ENCODE measurements at regions not wholly inside any gene's neighbourhood (a gene's known extent, or its start where the extent isn't known, plus 50 kb on each side); places are given as distances from the start of the nearest gene placed in this dataset.

- DNase-seq (ENCODE audit: low read depth): no peak
Measured at GRCh38 chr20:50286174-50286511, 95.5 kb downstream of the CEBPB start.

GRCh38 chr20:50286609-50287008, 96.0 kb downstream of the CEBPB start:
- DNase-seq (ENCODE audit: low read depth): peak; percentile 89

GRCh38 chr20:50287512-50287911, 96.9 kb downstream of the CEBPB start:
- no peak for DNase-seq (ENCODE audit: low read depth)

GRCh38 chr20:50288128-50288623, 97.5 kb downstream of the CEBPB start:
- DNase-seq (ENCODE audit: low read depth): no peak

DNA sequence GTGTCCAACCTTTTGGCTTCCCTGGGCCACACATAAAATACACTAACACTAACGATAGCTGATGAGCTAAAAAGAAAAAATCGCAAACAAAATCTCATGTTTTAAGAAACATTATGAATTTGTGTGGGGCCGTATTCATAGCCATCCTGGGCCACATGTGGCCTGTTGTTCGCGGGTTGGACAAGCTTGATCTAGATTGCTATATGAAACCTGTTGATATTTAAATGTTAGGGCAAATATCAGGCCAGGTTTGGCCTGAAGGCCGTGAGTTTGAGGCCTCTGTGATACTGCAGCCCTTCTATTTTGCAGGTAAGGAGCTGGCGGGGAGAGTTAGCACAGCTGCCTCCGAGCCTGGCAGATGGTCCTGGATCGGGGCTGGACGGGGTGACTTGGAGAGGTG, 99.0 kb downstream of the CEBPB start:
- no peak for DNase-seq (ENCODE audit: low read depth)

DNA sequence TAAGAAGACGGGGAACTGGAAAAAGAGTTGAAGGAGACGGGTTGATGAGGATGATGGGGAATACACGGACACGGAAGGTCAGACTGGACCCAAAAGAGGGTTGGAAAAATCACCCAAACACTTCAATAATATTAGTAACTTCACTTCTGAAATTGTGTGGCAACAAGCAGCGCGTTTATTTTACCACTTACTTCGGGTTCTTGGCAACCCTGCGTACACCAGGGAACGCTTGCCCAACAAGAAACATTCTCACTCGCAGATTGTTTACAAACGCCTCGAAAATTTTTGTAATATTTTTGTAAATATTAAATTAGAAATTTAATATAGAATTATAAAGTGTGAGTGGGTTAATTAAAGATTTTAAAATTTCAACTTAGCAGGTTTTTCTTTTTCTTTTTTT, 99.5 kb downstream of the CEBPB start:
- DNase-seq (ENCODE audit: low read depth): no peak

GRCh38 chr20:50290808-50291207, 100.2 kb downstream of the CEBPB start:
- no peak for DNase-seq (ENCODE audit: low read depth)

GRCh38 chr20:50291254-50292078, 100.8 kb downstream of the CEBPB start:
- DNase-seq (ENCODE audit: low read depth): no peak

- DNase-seq (ENCODE audit: low read depth): no peak
Measured at GRCh38 chr20:50292079-50292590, 101.5 kb downstream of the CEBPB start.

DNA sequence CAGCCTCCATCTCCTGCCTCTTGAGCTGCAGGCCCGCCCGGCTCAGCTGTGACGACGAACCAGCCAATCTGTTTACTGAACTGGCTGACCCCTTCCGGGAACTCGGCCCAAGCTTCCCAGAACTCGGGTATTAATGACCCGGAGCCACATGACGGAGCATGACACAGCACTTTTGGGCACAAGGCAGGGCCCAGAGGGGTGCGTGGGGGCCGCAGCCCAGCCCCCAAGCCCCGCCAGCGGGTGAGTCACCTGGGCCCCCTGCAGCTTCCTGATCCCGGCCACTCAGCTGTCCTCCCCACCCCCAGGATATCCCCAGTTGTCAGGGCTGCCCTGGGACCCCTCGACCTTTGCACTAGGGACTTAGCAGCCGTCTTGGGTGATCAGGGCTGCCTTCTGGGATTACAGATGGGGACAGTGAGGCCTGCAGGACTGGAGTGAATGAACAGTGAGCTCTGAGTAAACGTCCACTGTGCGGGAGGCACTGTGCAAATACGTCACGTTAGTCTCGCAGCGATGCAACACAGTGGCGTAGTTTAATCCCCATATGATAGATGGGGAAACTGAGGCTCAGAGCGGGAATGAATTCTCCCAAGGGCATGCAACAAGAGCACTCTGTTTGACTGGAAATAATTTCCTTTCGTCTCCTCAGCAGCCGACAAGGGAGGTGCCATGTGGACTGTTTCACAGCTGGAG, 102.1 kb downstream of the CEBPB start:
- peak; percentile 92 for DNase-seq (ENCODE audit: low read depth)

DNA sequence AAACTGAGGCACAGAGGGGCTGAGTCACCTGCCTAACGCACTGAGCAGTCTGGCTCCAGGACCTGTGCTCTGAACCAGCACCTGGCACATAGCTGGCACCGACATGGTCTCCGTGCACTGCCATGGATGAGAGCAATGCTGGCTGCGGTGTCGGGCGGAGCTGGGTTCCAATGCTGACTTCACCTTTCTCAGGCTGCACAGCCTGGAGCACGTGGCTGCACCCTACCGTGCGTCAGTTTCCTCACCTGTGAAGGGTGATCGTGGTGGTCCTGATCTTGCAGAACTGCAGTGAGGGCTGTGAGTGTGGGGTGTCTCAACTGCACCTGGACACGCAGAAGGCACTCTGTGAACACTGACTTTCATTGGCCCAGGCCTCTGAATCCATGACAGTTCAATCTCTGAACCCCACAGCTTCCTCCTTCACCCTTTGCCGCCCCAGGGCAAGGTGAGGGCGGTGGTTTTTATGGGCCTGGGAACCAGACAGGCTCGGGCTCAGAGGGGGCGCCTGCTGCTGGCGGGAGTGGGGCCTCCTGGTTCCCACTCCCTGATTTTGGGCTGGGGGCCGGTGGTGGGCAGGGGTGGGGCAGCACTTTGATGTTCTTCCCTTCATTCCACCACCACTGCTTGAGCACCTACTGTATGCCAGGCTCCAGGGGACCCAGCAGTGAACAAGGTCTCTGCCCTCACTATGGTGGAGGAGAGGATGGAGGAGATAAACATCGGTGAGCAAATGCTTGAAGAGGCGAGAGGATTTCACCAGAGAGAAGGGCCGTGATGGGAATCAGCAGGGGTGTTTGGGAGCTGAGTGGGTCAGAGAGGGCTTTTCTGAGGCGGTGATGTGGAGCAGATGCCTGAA, 102.9 kb downstream of the CEBPB start:
- DNase-seq (ENCODE audit: low read depth): no peak

GRCh38 chr20:50294164-50295088, 103.8 kb downstream of the CEBPB start:
- no peak for DNase-seq (ENCODE audit: low read depth)

- no peak for DNase-seq (ENCODE audit: low read depth)
Measured at GRCh38 chr20:50295345-50295744, 104.7 kb downstream of the CEBPB start.

- DNase-seq (ENCODE audit: low read depth): no peak
Measured at GRCh38 chr20:50295762-50296449, 105.3 kb downstream of the CEBPB start.

GRCh38 chr20:50296450-50297375, 106.1 kb downstream of the CEBPB start:
- no peak for DNase-seq (ENCODE audit: low read depth)

- no peak for DNase-seq (ENCODE audit: low read depth)
Measured at GRCh38 chr20:50297498-50298376, 107.1 kb downstream of the CEBPB start.

GRCh38 chr20:50298554-50299324, 108.1 kb downstream of the CEBPB start:
- no peak for DNase-seq (ENCODE audit: low read depth)

GRCh38 chr20:50299325-50299629, 108.6 kb downstream of the CEBPB start:
- no peak for DNase-seq (ENCODE audit: low read depth)

All from fibroblast of the conjunctiva (primary cell).